Keratinocyte (primary cell): ENCODE measurements at regions not wholly inside any gene's neighbourhood (a gene's known extent, or its start where the extent isn't known, plus 50 kb on each side); places are given as distances from the start of the nearest gene placed in this dataset.

ENCODE experiments used
- DNase-seq: peaks from one replicate; pipeline ENCODE4 v3.0.0-alpha.2; 2011; ENCODE audit warnings: low read depth, missing footprints, low spot score
- FAIRE-seq: peaks from 2 replicates; lab custom pipeline; 2011; peaks lifted over from hg19 to GRCh38; lab: Jason Lieb, UNC
- H2AFZ ChIP-seq: 2 replicates; pipeline ENCODE4 v1.6.0; 2012; ENCODE audit warnings: low read length, control low read depth, inconsistent platforms; ENCODE audit not compliant: control insufficient read depth
- H3K27ac ChIP-seq: 2 replicates; pipeline ENCODE4 v1.5.1; 2011; ENCODE audit warnings: low read length; ENCODE audit not compliant: control insufficient read depth, insufficient read depth
- H3K27me3 ChIP-seq: 3 replicates; pipeline ENCODE4 v1.6.0; 2011; ENCODE audit warnings: low read length; ENCODE audit not compliant: control insufficient read depth, insufficient read depth; ENCODE audit errors: extremely low read depth
- H3K36me3 ChIP-seq, 2 experiments: 2 replicates in 1 of 2; 3 replicates in 1 of 2; pipeline ENCODE4 v1.5.1; 2011; ENCODE audit warnings: low read length in 2 of 2, mild to moderate bottlenecking in 1 of 2; ENCODE audit not compliant: control insufficient read depth in 2 of 2, insufficient read depth in 2 of 2; ENCODE audit errors: extremely low read depth in 1 of 2
- H3K4me1 ChIP-seq: 3 replicates; pipeline ENCODE4 v1.5.1; 2011; ENCODE audit warnings: low read length; ENCODE audit not compliant: control insufficient read depth, insufficient read depth; ENCODE audit errors: extremely low read depth
- H3K4me2 ChIP-seq: 3 replicates; pipeline ENCODE4 v1.6.0; 2011; ENCODE audit warnings: low read depth, low read length; ENCODE audit not compliant: control insufficient read depth, insufficient read depth; ENCODE audit errors: extremely low read depth
- H3K4me3 ChIP-seq, 3 experiments: fragments of 200-600 bp in 1 of 3; sonication (generic) in 1 of 3; 2 replicates in 2 of 3; 3 replicates in 1 of 3; pipeline ENCODE4 v1.5.1; 2011 to 2016; ENCODE audit warnings: low read length in 3 of 3, mild to moderate bottlenecking in 3 of 3, control low read depth in 2 of 3, inconsistent platforms in 1 of 3, low read depth in 1 of 3, mixed read lengths in 1 of 3, mixed run types in 1 of 3, moderate library complexity in 1 of 3; ENCODE audit not compliant: control insufficient read depth in 2 of 3, insufficient read depth in 2 of 3; ENCODE audit errors: extremely low read depth in 1 of 3
- H3K79me2 ChIP-seq: 2 replicates; pipeline ENCODE4 v1.6.0; 2012; ENCODE audit warnings: low read length; ENCODE audit not compliant: control insufficient read depth, insufficient read depth
- H3K9ac ChIP-seq: 3 replicates; pipeline ENCODE4 v1.6.0; 2011; ENCODE audit warnings: low read length; ENCODE audit not compliant: control insufficient read depth, insufficient read depth; ENCODE audit errors: extremely low read depth
- H3K9me1 ChIP-seq: 3 replicates; pipeline ENCODE4 v1.6.0; 2011; ENCODE audit warnings: low read length; ENCODE audit not compliant: control insufficient read depth, insufficient read depth; ENCODE audit errors: extremely low read depth
- H3K9me3 ChIP-seq: 2 replicates; pipeline ENCODE4 v1.5.1; 2012; ENCODE audit warnings: low read depth, low read length; ENCODE audit not compliant: control insufficient read depth
- H4K20me1 ChIP-seq: 3 replicates; pipeline ENCODE4 v1.6.0; 2011; ENCODE audit warnings: low read length; ENCODE audit not compliant: control insufficient read depth, insufficient read depth; ENCODE audit errors: extremely low read depth
- CTCF ChIP-seq, 3 experiments: IDR thresholded peaks in 1 of 3; conservative IDR thresholded peaks in 1 of 3; optimal IDR thresholded peaks in 1 of 3; 2 replicates in 2 of 3; 3 replicates in 1 of 3; pipeline versions ENCODE3 to v1.5.1; 2011; ENCODE audit warnings: low read length in 3 of 3, mild to moderate bottlenecking in 3 of 3, moderate library complexity in 2 of 3, control low read depth in 1 of 3, inconsistent platforms in 1 of 3; ENCODE audit not compliant: insufficient read depth in 2 of 3; ENCODE audit errors: extremely low read depth in 1 of 3
- EZH2 ChIP-seq: IDR thresholded peaks from one replicate; pipeline ENCODE4 v1.6.1; 2012; ENCODE audit warnings: inconsistent platforms, mild to moderate bottlenecking, low read length, moderate library complexity
- dilution Hi-C: fragments of 300-500 bp; cut with MboI; formaldehyde crosslinking; loops from one replicate; pipeline ENCODE4 v1.7.0; 2020; ENCODE audit warnings: low sequenced_read_pairs; ENCODE audit not compliant: extremely low pct_ligation_motif_present

GRCh38 chr5:4124221-4124970, 528.8 kb downstream of the IRX1 start:
- DNase-seq = no peak
- no peaks in the 10 kb centered on the region for H3K9me1 ChIP-seq

GRCh38 chr5:4128994-4129393, 533.4 kb downstream of the IRX1 start:
- DNase-seq = no peak
- dilution Hi-C loops = no loop called here
- H4K20me1 ChIP-seq = no peaks in the 10 kb centered on the region
- H3K4me3 ChIP-seq = no peak overlapping the region
- FAIRE-seq = no peak
- TF ChIP-seq EZH2 (no peak), CTCF (optimal IDR thresholded peaks at IDR 0.05 in 1 of 3, IDR thresholded peaks at IDR 0.05 in 1 of 3, conservative IDR thresholded peaks at IDR 0.05 in 1 of 3; ENCODE audit: extremely low read depth in 1 of 3, insufficient read depth in 2 of 3, low read length in 3 of 3) (no peak)
- no peak overlapping the region for H3K4me2 ChIP-seq
- no peaks in the 10 kb centered on the region for H3K79me2 ChIP-seq
- no peak overlapping the region for H3K9ac ChIP-seq
- peaks cover 4% of the 10 kb centered on the region for H3K9me3 ChIP-seq
- no peaks in the 10 kb centered on the region for H3K4me1 ChIP-seq
- H3K27ac ChIP-seq = no peak overlapping the region
- no peak overlapping the region for H2AFZ ChIP-seq
- no peaks in the 10 kb centered on the region for H3K27me3 ChIP-seq
- no peaks in the 10 kb centered on the region for H3K36me3 ChIP-seq
- H3K9me1 ChIP-seq = no peaks in the 10 kb centered on the region

More at GRCh38 chr5:4124221-4124970, 528.8 kb downstream of the IRX1 start:
- Histone ChIP-seq H4K20me1 (no peaks in the 10 kb centered on the region), H3K4me2 (no peak overlapping the region), H3K79me2 (no peaks in the 10 kb centered on the region), H3K9me3 (peaks cover 4% of the 10 kb centered on the region), H3K9ac (no peak overlapping the region), H3K36me3 (no peaks in the 10 kb centered on the region), H3K27me3 (no peaks in the 10 kb centered on the region), H2AFZ (no peak overlapping the region), H3K4me3 (no peak overlapping the region), H3K4me1 (no peaks in the 10 kb centered on the region), H3K27ac (no peak overlapping the region)
- FAIRE-seq = no peak
- TF ChIP-seq CTCF (optimal IDR thresholded peaks at IDR 0.05 in 1 of 3, IDR thresholded peaks at IDR 0.05 in 1 of 3, conservative IDR thresholded peaks at IDR 0.05 in 1 of 3; ENCODE audit: extremely low read depth in 1 of 3, insufficient read depth in 2 of 3, low read length in 3 of 3) = no peak
- TF ChIP-seq EZH2 = no peak
- dilution Hi-C loops = no loop called here
